H9 (cell line): ENCODE measurements at regions not wholly inside any gene's neighbourhood (a gene's known extent, or its start where the extent isn't known, plus 50 kb on each side); places are given as distances from the start of the nearest gene placed in this dataset.

ENCODE experiments used
- DNase-seq: peaks from one replicate; pipeline ENCODE4 v3.0.0-alpha.2; 2017
- H2AFZ ChIP-seq: one replicate; pipeline ENCODE4 v1.6.1; 2013; ENCODE audit warnings: mild to moderate bottlenecking, low read length, control low read depth, moderate library complexity
- H2AK5ac ChIP-seq: 2 replicates; pipeline ENCODE4 v1.6.1; 2013; ENCODE audit warnings: low read length, control low read depth, mixed read lengths; ENCODE audit not compliant: insufficient read length
- H2BK120ac ChIP-seq: one replicate; pipeline ENCODE4 v1.6.1; 2013; ENCODE audit warnings: low read depth, mild to moderate bottlenecking, low read length, control low read depth, inconsistent platforms; ENCODE audit not compliant: poor library complexity, severe bottlenecking
- H2BK12ac ChIP-seq: 2 replicates; pipeline ENCODE4 v1.6.1; 2013; ENCODE audit warnings: low read length, control low read depth, mixed read lengths, low read depth; ENCODE audit not compliant: insufficient read length
- H2BK15ac ChIP-seq: 2 replicates; pipeline ENCODE4 v1.6.1; 2013; ENCODE audit warnings: low read depth, low read length, control low read depth
- H2BK20ac ChIP-seq: one replicate; pipeline ENCODE4 v1.6.1; 2013; ENCODE audit warnings: low read depth, mild to moderate bottlenecking, low read length, control low read depth, inconsistent platforms; ENCODE audit not compliant: poor library complexity, severe bottlenecking
- H2BK5ac ChIP-seq: 2 replicates; pipeline ENCODE4 v1.6.1; 2013; ENCODE audit warnings: low read length, control low read depth, mixed read lengths; ENCODE audit not compliant: insufficient read length
- H3K14ac ChIP-seq: 2 replicates; pipeline ENCODE4 v1.6.1; 2013; ENCODE audit warnings: low read length, control low read depth; ENCODE audit not compliant: insufficient read depth
- H3K18ac ChIP-seq: 2 replicates; pipeline ENCODE4 v1.6.1; 2013; ENCODE audit warnings: low read depth, mild to moderate bottlenecking, mixed read lengths, low read length, control low read depth; ENCODE audit not compliant: insufficient read length
- H3K23ac ChIP-seq: 2 replicates; pipeline ENCODE4 v1.6.1; 2013; ENCODE audit warnings: low read length, control low read depth, mixed read lengths, low read depth; ENCODE audit not compliant: insufficient read length
- H3K23me2 ChIP-seq: 2 replicates; pipeline ENCODE4 v1.6.1; 2013; ENCODE audit warnings: low read depth, mild to moderate bottlenecking, mixed read lengths, low read length, control low read depth; ENCODE audit not compliant: insufficient read length, poor library complexity, severe bottlenecking
- H3K27ac ChIP-seq: 2 replicates; pipeline ENCODE4 v1.5.1; 2013; ENCODE audit warnings: low read length, control low read depth, mixed read lengths, low read depth; ENCODE audit not compliant: insufficient read length
- H3K27me3 ChIP-seq: 2 replicates; pipeline ENCODE4 v1.6.1; 2013; ENCODE audit warnings: low read length, control low read depth, inconsistent platforms; ENCODE audit not compliant: insufficient read depth
- H3K4ac ChIP-seq: 2 replicates; pipeline ENCODE4 v1.6.1; 2013; ENCODE audit warnings: low read depth, mild to moderate bottlenecking, control low read depth, inconsistent platforms, low read length, moderate library complexity
- H3K4me1 ChIP-seq: 2 replicates; pipeline ENCODE4 v1.6.1; 2013; ENCODE audit warnings: low read length, control low read depth, inconsistent platforms; ENCODE audit not compliant: insufficient read depth
- H3K4me2 ChIP-seq: 2 replicates; pipeline ENCODE4 v1.6.1; 2013; ENCODE audit warnings: low read length, control low read depth, mixed read lengths; ENCODE audit not compliant: insufficient read length, insufficient read depth
- H3K56ac ChIP-seq: 2 replicates; pipeline ENCODE4 v1.6.1; 2013; ENCODE audit warnings: low read depth, mild to moderate bottlenecking, mixed read lengths, low read length, control low read depth; ENCODE audit not compliant: insufficient read length
- H3K79me1 ChIP-seq: 2 replicates; pipeline ENCODE4 v1.6.1; 2013; ENCODE audit warnings: low read depth, mild to moderate bottlenecking, moderate library complexity, low read length, control low read depth, inconsistent platforms; ENCODE audit not compliant: insufficient read depth, poor library complexity, severe bottlenecking
- H3K79me2 ChIP-seq: 2 replicates; pipeline ENCODE4 v1.6.1; 2013; ENCODE audit warnings: low read length, control low read depth, inconsistent platforms; ENCODE audit not compliant: insufficient read depth
- H3K9ac ChIP-seq: 2 replicates; pipeline ENCODE4 v1.6.1; 2013; ENCODE audit warnings: low read length, control low read depth, mixed read lengths; ENCODE audit not compliant: insufficient read length; ENCODE audit errors: extremely low read depth
- H3K9me3 ChIP-seq: one replicate; pipeline ENCODE4 v1.6.1; 2013; ENCODE audit warnings: low read depth, low read length, inconsistent platforms; ENCODE audit not compliant: control insufficient read depth
- H3T11ph ChIP-seq: one replicate; pipeline ENCODE4 v1.6.1; 2013; ENCODE audit warnings: mild to moderate bottlenecking, low read length, control low read depth, inconsistent platforms
- H4K20me1 ChIP-seq: one replicate; pipeline ENCODE4 v1.6.1; 2013; ENCODE audit not compliant: control insufficient read depth, insufficient read length, insufficient read depth
- H4K5ac ChIP-seq: 2 replicates; pipeline ENCODE4 v1.6.1; 2013; ENCODE audit warnings: low read depth, mild to moderate bottlenecking, mixed read lengths, low read length, control low read depth; ENCODE audit not compliant: insufficient read length
- H4K8ac ChIP-seq: replicated peaks from 2 replicates; pipeline ENCODE4 v1.6.1; 2013; ENCODE audit warnings: low read length, control low read depth, mixed read lengths, low read depth; ENCODE audit not compliant: insufficient read length
- H4K91ac ChIP-seq: 2 replicates; pipeline ENCODE4 v1.6.1; 2013; ENCODE audit warnings: low read depth, mild to moderate bottlenecking, moderate library complexity, mixed read lengths, low read length, control low read depth; ENCODE audit not compliant: insufficient read length
- H3K27ac Mint-ChIP-seq, 3 experiments: 2 replicates in 2 of 3; 3 replicates in 1 of 3; pipeline ENCODE4 v1.8.0; 2020 to 2021; ENCODE audit warnings: mixed read lengths in 3 of 3, mild to moderate bottlenecking in 1 of 3, moderate library complexity in 1 of 3
- H3K27me3 Mint-ChIP-seq: 2 replicates; pipeline ENCODE4 v1.8.0; 2021; ENCODE audit warnings: low read depth, mild to moderate bottlenecking, moderate library complexity, mixed read lengths
- H3K36me3 Mint-ChIP-seq, 3 experiments: 2 replicates in 2 of 3; 3 replicates in 1 of 3; pipeline ENCODE4 v1.8.0; 2020 to 2021; ENCODE audit warnings: low read depth in 3 of 3, mixed read lengths in 3 of 3; ENCODE audit not compliant: insufficient read depth in 1 of 3
- H3K4me1 Mint-ChIP-seq, 2 experiments: 2 replicates each; pipeline ENCODE4 v1.8.0; 2020; ENCODE audit warnings: mixed read lengths in 2 of 2
- H3K4me3 Mint-ChIP-seq, 2 experiments: 2 replicates in 1 of 2; 3 replicates in 1 of 2; pipeline ENCODE4 v1.8.0; 2020 to 2021; ENCODE audit warnings: mild to moderate bottlenecking in 2 of 2, mixed read lengths in 2 of 2, moderate library complexity in 1 of 2
- H3K9me3 Mint-ChIP-seq, 2 experiments: 2 replicates in 1 of 2; 3 replicates in 1 of 2; pipeline ENCODE4 v1.8.0; 2020; ENCODE audit warnings: mild to moderate bottlenecking in 2 of 2, mixed read lengths in 2 of 2, moderate library complexity in 1 of 2
- CTCF ChIP-seq: fragments of 200-600 bp; sonication (generic); conservative IDR thresholded peaks from 3 replicates; pipeline ENCODE4 v1.8.0; 2021; ENCODE audit warnings: antibody characterized with exemption, mild to moderate bottlenecking
- WGBS: extraction: QIAGEN DNeasy Blood & Tissue Kit; methylation state at CpG from one replicate; pipeline ENCODE4 v1.1.7; 2013; ENCODE audit warnings: missing lambda C conversion rate, low lambda C conversion rate, mixed read lengths; ENCODE audit not compliant: insufficient read length; ENCODE audit errors: extremely low coverage; 5-methylcytosine and 5-hydroxymethylcytosine counted together

- H4K5ac ChIP-seq: no peak overlapping the region
- H3K23ac ChIP-seq: no peak overlapping the region
- no peak overlapping the region for H2BK5ac ChIP-seq
- no CpG with 5 or more reads among the region's 3 CpGs for WGBS
- no peak overlapping the region for H2BK15ac ChIP-seq
- H3K4me1 ChIP-seq: peaks cover 3% of the 10 kb centered on the region; the same call in 1 of the 2 replicates
- no peak overlapping the region for H2BK12ac ChIP-seq
- no peaks in the 10 kb centered on the region for H3K9me3 ChIP-seq
- H2AFZ ChIP-seq: no peak overlapping the region
- DNase-seq: no peak
- no peak overlapping the region for H3K4ac ChIP-seq
- Mint-ChIP-seq H3K4me3 (no peak overlapping the region), H3K4me1 (peaks cover 11 to 27% of the 10 kb centered on the region in 2 experiments), H3K36me3 (no peaks in the 10 kb centered on the region; a peak in 1 of 7 replicates), H3K9me3 (no peaks in the 10 kb centered on the region), H3K27ac (no peak overlapping the region), H3K27me3 (no peaks in the 10 kb centered on the region)
- no peak overlapping the region for H3K9ac ChIP-seq
- no peak for TF ChIP-seq CTCF
- H3K79me1 ChIP-seq: no peaks in the 10 kb centered on the region
- no peak overlapping the region for H4K8ac ChIP-seq
- H3K23me2 ChIP-seq: no peaks in the 10 kb centered on the region
- no peak overlapping the region for H2BK20ac ChIP-seq
- H4K91ac ChIP-seq: no peak overlapping the region
- no peak overlapping the region for H3K18ac ChIP-seq
- no peaks in the 10 kb centered on the region for H3K79me2 ChIP-seq
- no peak overlapping the region for H3K14ac ChIP-seq
- H3K27me3 ChIP-seq: no peaks in the 10 kb centered on the region
- no peak overlapping the region for H3K4me2 ChIP-seq
- no peaks in the 10 kb centered on the region for H4K20me1 ChIP-seq
- no peak overlapping the region for H2BK120ac ChIP-seq
- H3K27ac ChIP-seq: no peak overlapping the region
- H3K56ac ChIP-seq: no peak overlapping the region
- H2AK5ac ChIP-seq: no peak overlapping the region
- no peak overlapping the region for H3T11ph ChIP-seq
Observed at GRCh38 chr20:10954908-10955580, 281.2 kb upstream of the JAG1 start.
